ENCODE measurements at regions not wholly inside any gene's neighbourhood (a gene's known extent, or its start where the extent isn't known, plus 50 kb on each side); places are given as distances from the start of the nearest gene placed in this dataset.
"Not testable (repeated sequence)": the region's sequence is repeated elsewhere in the genome, so short reads cannot be mapped to it uniquely, and the experiment has no call there.

GRCh38 chr10:130493021-130493420, 356.8 kb downstream of the GLRX3 start:
- no peak for DNase-seq

GRCh38 chr10:130493446-130494145, 357.4 kb downstream of the GLRX3 start:
- no peak for DNase-seq

- DNase-seq, result no peak
These were observed 359.1 kb downstream of the GLRX3 start for GRCh38 chr10:130495116-130495862.

- DNase-seq, result no peak
These were observed 359.9 kb downstream of the GLRX3 start for GRCh38 chr10:130495891-130496636.

- no peak for DNase-seq
These were observed 361.1 kb downstream of the GLRX3 start for GRCh38 chr10:130497056-130498010.

- no peak for DNase-seq
These were observed 361.9 kb downstream of the GLRX3 start for GRCh38 chr10:130498042-130498441.

- no peak for DNase-seq
These were observed 362.7 kb downstream of the GLRX3 start for GRCh38 chr10:130498934-130499333.

- no peak for DNase-seq
These were observed 363.4 kb downstream of the GLRX3 start for GRCh38 chr10:130499541-130499940.

GRCh38 chr10:130500261-130501000, 364.2 kb downstream of the GLRX3 start:
- DNase-seq, result no peak

GRCh38 chr10:130507461-130507860, 371.3 kb downstream of the GLRX3 start:
- DNase-seq, result no peak

GRCh38 chr10:130509881-130510689, 373.9 kb downstream of the GLRX3 start:
- no peak for DNase-seq

- DNase-seq, result no peak
These were observed 374.6 kb downstream of the GLRX3 start for GRCh38 chr10:130510755-130511154.

- DNase-seq, result no peak
These were observed 375.6 kb downstream of the GLRX3 start for GRCh38 chr10:130511766-130512165.

- no peak for DNase-seq
These were observed 376.7 kb downstream of the GLRX3 start for GRCh38 chr10:130512936-130513335.

GRCh38 chr10:130513686-130514476, 377.7 kb downstream of the GLRX3 start:
- DNase-seq, result no peak

- no peak for DNase-seq
These were observed 379.5 kb downstream of the GLRX3 start for GRCh38 chr10:130515670-130516069.

- DNase-seq, result no peak
These were observed 380.0 kb downstream of the GLRX3 start for GRCh38 chr10:130516141-130516735.

- DNase-seq, result not testable (repeated sequence)
These were observed 382.7 kb downstream of the GLRX3 start for GRCh38 chr10:130518921-130519320.

GRCh38 chr10:130519791-130520190, 383.6 kb downstream of the GLRX3 start:
- DNase-seq, result no peak

GRCh38 chr10:130531312-130531711, 395.1 kb downstream of the GLRX3 start:
- no peak for DNase-seq

All from hippocampal formation (tissue), 2 donors.